ENCODE measurements at regions not wholly inside any gene's neighbourhood (a gene's known extent, or its start where the extent isn't known, plus 50 kb on each side); places are given as distances from the start of the nearest gene placed in this dataset.

GRCh38 chr2:234850818-234851217, 101.0 kb upstream of the SH3BP4 start:
- Histone ChIP-seq H3K27me3 (no peaks in the 10 kb centered on the region), H3K36me3 (no peaks in the 10 kb centered on the region), H3K4me3 (no peak overlapping the region), H3K27ac (no peak overlapping the region), H3K9me3 (no peaks in the 10 kb centered on the region), H3K4me1 (no peaks in the 10 kb centered on the region)
- DNase-seq (ENCODE audit: low spot score) = no peak
- no peak for TF ChIP-seq CTCF (IDR thresholded peaks at IDR 0.05)

- no peak for TF ChIP-seq CTCF (IDR thresholded peaks at IDR 0.05)
- DNase-seq (ENCODE audit: low spot score) = no peak
- no peaks in the 10 kb centered on the region for H3K4me1 ChIP-seq
These were observed 102.1 kb upstream of the SH3BP4 start for GRCh38 chr2:234849678-234850077.

GRCh38 chr2:234848578-234848977, 103.2 kb upstream of the SH3BP4 start:
- Histone ChIP-seq H3K9me3 (no peaks in the 10 kb centered on the region), H3K27ac (no peak overlapping the region), H3K4me1 (no peaks in the 10 kb centered on the region), H3K4me3 (no peak overlapping the region), H3K36me3 (no peaks in the 10 kb centered on the region), H3K27me3 (no peaks in the 10 kb centered on the region)
- DNase-seq (ENCODE audit: low spot score) = no peak
- no peak for TF ChIP-seq CTCF (IDR thresholded peaks at IDR 0.05)

More at GRCh38 chr2:234849678-234850077, 102.1 kb upstream of the SH3BP4 start:
- H3K4me3 ChIP-seq = no peak overlapping the region
- no peaks in the 10 kb centered on the region for H3K27me3 ChIP-seq
- no peaks in the 10 kb centered on the region for H3K36me3 ChIP-seq
- H3K27ac ChIP-seq = no peak overlapping the region
- no peaks in the 10 kb centered on the region for H3K9me3 ChIP-seq

GRCh38 chr2:234847639-234848038, 104.2 kb upstream of the SH3BP4 start:
- no peak for TF ChIP-seq CTCF (IDR thresholded peaks at IDR 0.05)
- no peaks in the 10 kb centered on the region for H3K36me3 ChIP-seq

GRCh38 chr2:234847364-234847635, 104.5 kb upstream of the SH3BP4 start:
- Histone ChIP-seq H3K27me3 (no peaks in the 10 kb centered on the region), H3K36me3 (no peaks in the 10 kb centered on the region), H3K9me3 (no peaks in the 10 kb centered on the region), H3K27ac (no peak overlapping the region), H3K4me1 (no peaks in the 10 kb centered on the region), H3K4me3 (no peak overlapping the region)
- no peak for TF ChIP-seq CTCF (IDR thresholded peaks at IDR 0.05)
- DNase-seq (ENCODE audit: low spot score) = no peak

More at GRCh38 chr2:234847639-234848038, 104.2 kb upstream of the SH3BP4 start:
- DNase-seq (ENCODE audit: low spot score) = no peak
- Histone ChIP-seq H3K27ac (no peak overlapping the region), H3K4me1 (no peaks in the 10 kb centered on the region), H3K27me3 (no peaks in the 10 kb centered on the region), H3K4me3 (no peak overlapping the region), H3K9me3 (no peaks in the 10 kb centered on the region)

GRCh38 chr2:234846599-234847363, 105.0 kb upstream of the SH3BP4 start:
- Histone ChIP-seq H3K4me3 (no peak overlapping the region), H3K36me3 (no peaks in the 10 kb centered on the region), H3K27ac (no peak overlapping the region), H3K9me3 (no peaks in the 10 kb centered on the region), H3K4me1 (no peaks in the 10 kb centered on the region), H3K27me3 (no peaks in the 10 kb centered on the region)
- no peak for TF ChIP-seq CTCF (IDR thresholded peaks at IDR 0.05)
- no peak for DNase-seq (ENCODE audit: low spot score)

Measured in right atrium auricular region (tissue), 2 donors.